ENCODE measurements at regions not wholly inside any gene's neighbourhood (a gene's known extent, or its start where the extent isn't known, plus 50 kb on each side); places are given as distances from the start of the nearest gene placed in this dataset.

GRCh38 chr2:240351088-240351741 lies 84.2 kb upstream of the GPC1 start:
- TF ChIP-seq CTCF (IDR thresholded peaks at IDR 0.05; ENCODE audit: extremely low read depth, missing control alignments), result no peak
- no peak for DNase-seq (ENCODE audit: low spot score)

- no peak for DNase-seq (ENCODE audit: low spot score)
These were observed 83.5 kb upstream of the GPC1 start for GRCh38 chr2:240351826-240352426.

GRCh38 chr2:240353086-240353798 lies 82.2 kb upstream of the GPC1 start:
- TF ChIP-seq CTCF (IDR thresholded peaks at IDR 0.05; ENCODE audit: extremely low read depth, missing control alignments), result no peak
- DNase-seq (ENCODE audit: low spot score), result no peak

More at GRCh38 chr2:240351826-240352426, 83.5 kb upstream of the GPC1 start:
- TF ChIP-seq CTCF (IDR thresholded peaks at IDR 0.05; ENCODE audit: extremely low read depth, missing control alignments), result no peak

- no peak for TF ChIP-seq CTCF (IDR thresholded peaks at IDR 0.05; ENCODE audit: extremely low read depth, missing control alignments)
- no peak for DNase-seq (ENCODE audit: low spot score)
These were observed 81.5 kb upstream of the GPC1 start for GRCh38 chr2:240353944-240354343.

- no peak for DNase-seq (ENCODE audit: low spot score)
- TF ChIP-seq CTCF (IDR thresholded peaks at IDR 0.05; ENCODE audit: extremely low read depth, missing control alignments), result no peak
These were observed 80.2 kb upstream of the GPC1 start for GRCh38 chr2:240355001-240355891.

- DNase-seq (ENCODE audit: low spot score), result no peak
These were observed 79.5 kb upstream of the GPC1 start for GRCh38 chr2:240355962-240356361.

More at GRCh38 chr2:240355962-240356361, 79.5 kb upstream of the GPC1 start:
- TF ChIP-seq CTCF (IDR thresholded peaks at IDR 0.05; ENCODE audit: extremely low read depth, missing control alignments), result no peak
